ENCODE measurements at regions not wholly inside any gene's neighbourhood (a gene's known extent, or its start where the extent isn't known, plus 50 kb on each side); places are given as distances from the start of the nearest gene placed in this dataset.

DNA sequence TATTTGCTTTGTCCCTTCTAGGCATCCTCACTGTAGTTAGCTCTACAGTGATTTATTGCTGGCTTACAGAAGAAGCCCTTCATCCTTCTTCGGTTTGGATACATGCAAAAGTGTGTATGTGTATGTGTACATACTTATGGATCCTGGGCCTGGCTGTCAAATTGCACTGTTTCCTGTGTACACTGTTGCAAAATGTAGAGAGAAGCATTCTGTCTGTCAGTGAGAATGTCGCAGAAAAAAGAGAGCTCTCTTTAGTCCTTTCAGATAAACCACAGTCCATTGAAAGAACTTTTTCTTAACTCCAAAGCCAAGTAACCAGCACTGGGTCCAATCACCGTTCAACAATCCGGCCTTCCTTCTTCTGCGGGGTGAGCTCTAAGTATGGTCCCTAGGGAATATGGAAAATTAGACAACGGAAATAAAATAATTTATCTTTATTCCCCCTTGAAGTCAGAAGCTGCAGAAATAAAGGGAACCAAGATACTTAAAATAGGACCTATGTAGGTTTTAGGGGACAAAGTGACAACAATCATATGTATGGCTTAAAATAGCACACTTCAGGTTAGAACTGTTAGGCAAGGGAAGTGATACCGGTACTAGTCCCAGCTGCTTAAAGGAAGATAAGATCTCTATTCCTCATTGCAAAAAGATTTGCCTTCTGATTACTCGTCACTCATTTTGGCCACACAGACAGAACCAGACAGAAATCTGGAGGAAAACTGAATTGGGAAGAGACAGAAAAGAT is 107.0 kb downstream of the CD83 start:
- Histone ChIP-seq H3K4me1 (ENCODE audit: control extremely low read depth in 1 of 4, control insufficient read depth in 4 of 4, insufficient read depth in 4 of 4, low read length in 3 of 4) (peaks cover 3 to 15% (median 7%) of the 10 kb centered on the region in 4 experiments), H3K27me3 (replicated peaks in 2 of 5; ENCODE audit: control insufficient read depth in 4 of 5, insufficient read depth in 5 of 5, low read length in 4 of 5) (no peaks in the 10 kb centered on the region), H3K9me3 (ENCODE audit: control extremely low read depth in 1 of 5, control insufficient read depth in 4 of 5, insufficient read depth in 2 of 5, low read depth in 1 of 5, low read length in 4 of 5) (peaks cover 0 to 6% (median 2%) of the 10 kb centered on the region in 5 experiments), H3K4me3 (ENCODE audit: control insufficient read depth in 1 of 7, extremely low read depth in 1 of 7, insufficient read depth in 4 of 7, low read depth in 2 of 7, low read length in 6 of 7) (no peak overlapping the region), H3K36me3 (ENCODE audit: control insufficient read depth in 4 of 4, insufficient read depth in 4 of 4, low read length in 3 of 4) (no peaks in the 10 kb centered on the region), H3K27ac (ENCODE audit: insufficient read depth in 1 of 2, low read depth in 1 of 2, low read length in 2 of 2, poor library complexity in 1 of 2, severe bottlenecking in 2 of 2) (no peak overlapping the region)
- ChIA-PET POLR2A (interaction anchor here (1.0 kb wide), 1 partner anchor 12 kb away, joined by 3 read pairs; no protein-coding TSS in a partner anchor), CTCF (interaction anchor here (0.9 kb wide), 1 partner anchor 516 kb away, joined by 3 read pairs; no protein-coding TSS in a partner anchor)
- WGBS (ENCODE audit: insufficient coverage), result 14% methylated on average over 2 of the region's 8 CpGs
- DNase-seq, result peak in 2 of 3 donors; percentile 44 to 62

DNA sequence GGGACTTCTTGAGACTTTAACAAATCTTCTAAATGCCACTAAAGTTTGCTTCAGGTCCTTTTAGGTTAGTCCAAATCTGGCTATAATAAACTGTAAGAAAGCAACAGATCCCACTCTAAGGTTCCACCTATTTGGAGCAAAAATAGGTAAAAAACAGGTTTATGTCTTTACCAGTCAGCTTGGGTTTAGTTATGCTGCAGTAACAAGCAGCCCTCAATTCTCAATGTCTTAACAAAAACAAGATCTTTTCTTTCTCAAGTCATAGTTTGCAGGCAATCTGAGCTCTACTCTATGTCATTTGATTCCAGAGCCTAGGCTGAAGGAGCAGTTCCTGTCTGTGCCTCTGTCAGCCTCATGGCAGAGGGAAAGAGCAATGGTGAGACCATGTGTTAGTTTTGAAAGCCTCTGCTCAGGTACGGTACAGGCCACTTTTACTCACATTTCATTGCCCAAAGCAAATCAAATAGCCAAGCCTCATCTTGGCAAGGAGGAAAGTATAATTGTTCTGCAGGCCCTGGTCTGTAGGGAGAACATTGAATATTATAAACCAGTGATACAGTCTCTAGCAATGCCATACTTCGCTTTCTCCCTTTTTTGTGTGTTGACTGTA is 108.6 kb downstream of the CD83 start:
- ChIA-PET CTCF (no interaction called here), POLR2A (no interaction called here)
- 100% methylated on average over 1 of the region's 2 CpGs for WGBS (ENCODE audit: insufficient coverage)

DNA sequence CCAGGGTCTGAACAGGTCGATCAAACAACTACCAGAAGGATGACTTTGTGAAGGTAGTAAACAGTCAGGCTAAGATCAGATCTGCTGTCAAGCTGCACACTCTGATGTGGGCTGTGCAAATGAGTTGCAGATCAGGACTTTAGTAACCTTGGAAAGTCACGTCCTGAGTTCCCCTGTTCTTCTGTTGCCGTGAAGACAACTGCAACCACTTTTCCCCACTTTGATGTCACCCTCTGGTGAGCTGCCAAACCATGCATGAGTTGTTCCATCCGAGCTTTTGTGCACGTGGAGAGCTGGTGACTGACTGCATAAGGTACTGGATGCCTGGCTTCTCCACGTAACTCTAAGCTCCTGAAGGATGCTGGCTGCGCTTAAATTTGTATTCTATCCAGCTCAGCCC is 111.0 kb downstream of the CD83 start:
- Histone ChIP-seq H3K36me3 (ENCODE audit: control insufficient read depth in 4 of 4, insufficient read depth in 4 of 4, low read length in 3 of 4) (no peaks in the 10 kb centered on the region), H3K4me3 (ENCODE audit: control insufficient read depth in 1 of 7, extremely low read depth in 1 of 7, insufficient read depth in 4 of 7, low read depth in 2 of 7, low read length in 6 of 7) (no peak overlapping the region), H3K4me1 (ENCODE audit: control extremely low read depth in 1 of 4, control insufficient read depth in 4 of 4, insufficient read depth in 4 of 4, low read length in 3 of 4) (peaks cover 3 to 15% (median 7%) of the 10 kb centered on the region in 4 experiments), H3K9me3 (ENCODE audit: control extremely low read depth in 1 of 5, control insufficient read depth in 4 of 5, insufficient read depth in 2 of 5, low read depth in 1 of 5, low read length in 4 of 5) (peaks cover 0 to 6% (median 2%) of the 10 kb centered on the region in 5 experiments), H3K27ac (ENCODE audit: insufficient read depth in 1 of 2, low read depth in 1 of 2, low read length in 2 of 2, poor library complexity in 1 of 2, severe bottlenecking in 2 of 2) (no peak overlapping the region), H3K27me3 (replicated peaks in 2 of 5; ENCODE audit: control insufficient read depth in 4 of 5, insufficient read depth in 5 of 5, low read length in 4 of 5) (peaks cover 0 to 1% (median 0%) of the 10 kb centered on the region in 5 experiments)
- WGBS (ENCODE audit: insufficient coverage), result 68% methylated on average over 4 of the region's 7 CpGs
- CTCF ChIA-PET, result interaction anchor here (1.2 kb wide), 1 partner anchor 27 kb away, joined by 3 read pairs; no protein-coding TSS in a partner anchor
- POLR2A ChIA-PET, result no interaction called here
- peak in 2 of 3 donors; percentile 34 to 41 for DNase-seq

More for the DNA sequence above, 108.6 kb downstream of the CD83 start:
- H3K27ac ChIP-seq (ENCODE audit: insufficient read depth in 1 of 2, low read depth in 1 of 2, low read length in 2 of 2, poor library complexity in 1 of 2, severe bottlenecking in 2 of 2), result no peak overlapping the region
- peaks cover 0 to 6% (median 2%) of the 10 kb centered on the region in 5 experiments for H3K9me3 ChIP-seq (ENCODE audit: control extremely low read depth in 1 of 5, control insufficient read depth in 4 of 5, insufficient read depth in 2 of 5, low read depth in 1 of 5, low read length in 4 of 5)
- peaks cover 3 to 15% (median 7%) of the 10 kb centered on the region in 4 experiments for H3K4me1 ChIP-seq (ENCODE audit: control extremely low read depth in 1 of 4, control insufficient read depth in 4 of 4, insufficient read depth in 4 of 4, low read length in 3 of 4)
- no peaks in the 10 kb centered on the region for H3K36me3 ChIP-seq (ENCODE audit: control insufficient read depth in 4 of 4, insufficient read depth in 4 of 4, low read length in 3 of 4)
- peaks cover 0 to 1% (median 0%) of the 10 kb centered on the region in 5 experiments for H3K27me3 ChIP-seq (replicated peaks in 2 of 5; ENCODE audit: control insufficient read depth in 4 of 5, insufficient read depth in 5 of 5, low read length in 4 of 5)
- no peak overlapping the region for H3K4me3 ChIP-seq (ENCODE audit: control insufficient read depth in 1 of 7, extremely low read depth in 1 of 7, insufficient read depth in 4 of 7, low read depth in 2 of 7, low read length in 6 of 7)
- DNase-seq, result no peak

- Histone ChIP-seq H3K4me3 (ENCODE audit: control insufficient read depth in 1 of 7, extremely low read depth in 1 of 7, insufficient read depth in 4 of 7, low read depth in 2 of 7, low read length in 6 of 7) (no peak overlapping the region), H3K36me3 (ENCODE audit: control insufficient read depth in 4 of 4, insufficient read depth in 4 of 4, low read length in 3 of 4) (no peaks in the 10 kb centered on the region), H3K9me3 (ENCODE audit: control extremely low read depth in 1 of 5, control insufficient read depth in 4 of 5, insufficient read depth in 2 of 5, low read depth in 1 of 5, low read length in 4 of 5) (peaks cover 0 to 4% (median 2%) of the 10 kb centered on the region in 5 experiments), H3K27me3 (replicated peaks in 2 of 5; ENCODE audit: control insufficient read depth in 4 of 5, insufficient read depth in 5 of 5, low read length in 4 of 5) (peaks cover 0 to 1% (median 0%) of the 10 kb centered on the region in 5 experiments), H3K4me1 (ENCODE audit: control extremely low read depth in 1 of 4, control insufficient read depth in 4 of 4, insufficient read depth in 4 of 4, low read length in 3 of 4) (peaks cover 0 to 3% (median 1%) of the 10 kb centered on the region in 4 experiments), H3K27ac (ENCODE audit: insufficient read depth in 1 of 2, low read depth in 1 of 2, low read length in 2 of 2, poor library complexity in 1 of 2, severe bottlenecking in 2 of 2) (no peak overlapping the region)
- POLR2A ChIA-PET, result no interaction called here
- DNase-seq, result no peak
- 100% methylated on average over 3 of the region's 6 CpGs for WGBS (ENCODE audit: insufficient coverage)
- CTCF ChIA-PET, result no interaction called here
Observed at GRCh38 chr6:14231071-14231483, 113.5 kb downstream of the CD83 start.

GRCh38 chr6:14231501-14232280 is 114.1 kb downstream of the CD83 start:
- 99% methylated on average over 6 of the region's 7 CpGs for WGBS (ENCODE audit: insufficient coverage)
- Histone ChIP-seq H3K4me1 (ENCODE audit: control extremely low read depth in 1 of 4, control insufficient read depth in 4 of 4, insufficient read depth in 4 of 4, low read length in 3 of 4) (peaks cover 0 to 10% (median 6%) of the 10 kb centered on the region in 4 experiments), H3K9me3 (ENCODE audit: control extremely low read depth in 1 of 5, control insufficient read depth in 4 of 5, insufficient read depth in 2 of 5, low read depth in 1 of 5, low read length in 4 of 5) (no peaks in the 10 kb centered on the region), H3K27ac (ENCODE audit: insufficient read depth in 1 of 2, low read depth in 1 of 2, low read length in 2 of 2, poor library complexity in 1 of 2, severe bottlenecking in 2 of 2) (no peak overlapping the region), H3K27me3 (replicated peaks in 2 of 5; ENCODE audit: control insufficient read depth in 4 of 5, insufficient read depth in 5 of 5, low read length in 4 of 5) (peaks cover 0 to 1% (median 0%) of the 10 kb centered on the region in 5 experiments), H3K4me3 (ENCODE audit: control insufficient read depth in 1 of 7, extremely low read depth in 1 of 7, insufficient read depth in 4 of 7, low read depth in 2 of 7, low read length in 6 of 7) (no peak overlapping the region), H3K36me3 (ENCODE audit: control insufficient read depth in 4 of 4, insufficient read depth in 4 of 4, low read length in 3 of 4) (no peaks in the 10 kb centered on the region)
- DNase-seq, result no peak
- ChIA-PET POLR2A (no interaction called here), CTCF (no interaction called here)

- POLR2A ChIA-PET, result no interaction called here
- H3K4me1 ChIP-seq (ENCODE audit: control extremely low read depth in 1 of 4, control insufficient read depth in 4 of 4, insufficient read depth in 4 of 4, low read length in 3 of 4), result peaks cover 0 to 13% (median 7%) of the 10 kb centered on the region in 4 experiments
- H3K4me3 ChIP-seq (ENCODE audit: control insufficient read depth in 1 of 7, extremely low read depth in 1 of 7, insufficient read depth in 4 of 7, low read depth in 2 of 7, low read length in 6 of 7), result no peak overlapping the region
- 100% methylated on average over 1 of the region's 2 CpGs for WGBS (ENCODE audit: insufficient coverage)
- no peak overlapping the region for H3K27ac ChIP-seq (ENCODE audit: insufficient read depth in 1 of 2, low read depth in 1 of 2, low read length in 2 of 2, poor library complexity in 1 of 2, severe bottlenecking in 2 of 2)
- DNase-seq, result no peak
- no peaks in the 10 kb centered on the region for H3K36me3 ChIP-seq (ENCODE audit: control insufficient read depth in 4 of 4, insufficient read depth in 4 of 4, low read length in 3 of 4)
- peaks cover 0 to 1% (median 0%) of the 10 kb centered on the region in 5 experiments for H3K27me3 ChIP-seq (replicated peaks in 2 of 5; ENCODE audit: control insufficient read depth in 4 of 5, insufficient read depth in 5 of 5, low read length in 4 of 5)
- no peaks in the 10 kb centered on the region for H3K9me3 ChIP-seq (ENCODE audit: control extremely low read depth in 1 of 5, control insufficient read depth in 4 of 5, insufficient read depth in 2 of 5, low read depth in 1 of 5, low read length in 4 of 5)
- CTCF ChIA-PET, result no interaction called here
Observed at GRCh38 chr6:14232889-14233288, 115.3 kb downstream of the CD83 start.

Measured in common myeloid progenitor, CD34-positive (primary cell).